T-cell (primary cell): ENCODE measurements at regions not wholly inside any gene's neighbourhood (a gene's known extent, or its start where the extent isn't known, plus 50 kb on each side); places are given as distances from the start of the nearest gene placed in this dataset.

Experiments
- ATAC-seq, 4 experiments: fragments of 200-7000 bp in 3 of 4; fragments of 150-1000 bp in 1 of 4; cut with Tn5 transposase; replicated peaks in 1 of 4; 1 replicate in 3 of 4; 2 replicates in 1 of 4; pipeline ENCODE4 v1.10.0; 2021; ENCODE audit warnings: moderate library complexity in 3 of 4, mild to moderate bottlenecking in 2 of 4, moderate number of reproducible peaks in 1 of 4
- CTCF ChIA-PET, 2 donors: fragments of 300-600 bp; sonication (Branson Sonifier 250); formaldehyde crosslinking; loops; one replicate each; lab custom pipeline; 2022; ENCODE audit warnings: antibody characterized with exemption in 2 of 2; lab: Charles Lee
- POLR2A ChIA-PET, 2 donors: fragments of 300-600 bp; sonication (Branson Sonifier 250); formaldehyde crosslinking; loops; one replicate each; lab custom pipeline; 2022; ENCODE audit warnings: antibody characterized with exemption in 2 of 2; lab: Charles Lee
- DNase-seq, 35 experiments: peaks; one replicate each; pipeline versions ENCODE4 v3.0.0 to v3.0.0-alpha.2; 2013 to 2023
- H3K27ac ChIP-seq: one replicate; pipeline ENCODE4 v1.5.1; 2013; ENCODE audit warnings: low read length
- H3K27me3 ChIP-seq, 2 experiments: replicated peaks in 1 of 2; 1 replicate in 1 of 2; 2 replicates in 1 of 2; pipeline versions ENCODE4 v1.6.1 to v1.7.0; 2013; ENCODE audit warnings: low read length in 1 of 2, mixed read lengths in 1 of 2; ENCODE audit not compliant: control insufficient read depth in 2 of 2, insufficient read depth in 2 of 2; ENCODE audit errors: extremely low read depth in 1 of 2
- H3K36me3 ChIP-seq, 2 donors: 1 replicate in 1 of 2; 2 replicates in 1 of 2; pipeline versions ENCODE4 v1.6.1 to v1.7.0; 2013; ENCODE audit warnings: low read length in 1 of 2; ENCODE audit not compliant: control insufficient read depth in 2 of 2, insufficient read depth in 1 of 2; ENCODE audit errors: extremely low read depth in 1 of 2
- H3K4me1 ChIP-seq, 2 experiments: 1 replicate in 1 of 2; 2 replicates in 1 of 2; pipeline versions ENCODE4 v1.6.1 to v1.7.0; 2013; ENCODE audit warnings: low read length in 2 of 2, mixed read lengths in 1 of 2; ENCODE audit not compliant: insufficient read depth in 2 of 2, control insufficient read depth in 1 of 2; ENCODE audit errors: extremely low read depth in 1 of 2
- H3K4me3 ChIP-seq, 2 donors: 1 replicate in 1 of 2; 2 replicates in 1 of 2; pipeline versions ENCODE4 v1.5.1 to v1.7.0; 2013; ENCODE audit warnings: mild to moderate bottlenecking in 2 of 2, low read length in 1 of 2, moderate library complexity in 1 of 2; ENCODE audit not compliant: control insufficient read depth in 1 of 2; ENCODE audit errors: extremely low read depth in 1 of 2
- H3K9me3 ChIP-seq: 2 replicates; pipeline ENCODE4 v1.7.0; 2013
- H3K27ac Mint-ChIP-seq, 2 donors: one replicate each; pipeline ENCODE4 v1.8.0; 2020 to 2021; ENCODE audit warnings: mild to moderate bottlenecking in 2 of 2, mixed read lengths in 2 of 2
- H3K27me3 Mint-ChIP-seq, 2 donors: one replicate each; pipeline ENCODE4 v1.8.0; 2021 to 2022; ENCODE audit warnings: mixed read lengths in 2 of 2
- H3K36me3 Mint-ChIP-seq: one replicate; pipeline ENCODE4 v1.8.0; 2021; ENCODE audit warnings: mixed read lengths
- H3K4me1 Mint-ChIP-seq, 3 donors: one replicate each; pipeline ENCODE4 v1.8.0; 2020 to 2022; ENCODE audit warnings: mixed read lengths in 3 of 3, mild to moderate bottlenecking in 1 of 3
- H3K4me3 Mint-ChIP-seq, 3 donors: one replicate each; pipeline ENCODE4 v1.8.0; 2020 to 2022; ENCODE audit warnings: mild to moderate bottlenecking in 3 of 3, mixed read lengths in 3 of 3, moderate library complexity in 3 of 3
- H3K9me3 Mint-ChIP-seq, 3 donors: one replicate each; pipeline ENCODE4 v1.8.0; 2020 to 2022; ENCODE audit warnings: mixed read lengths in 3 of 3
- WGBS: methylation state at CpG from one replicate; pipeline ENCODE4 v1.1.5; 2013; ENCODE audit warnings: missing lambda C conversion rate; ENCODE audit not compliant: insufficient coverage; 5-methylcytosine and 5-hydroxymethylcytosine counted together

GRCh38 chr6:106918115-106918514 lies 56.4 kb downstream of the CD24 start:
- no peak overlapping the region for H3K4me3 ChIP-seq
- H3K36me3 ChIP-seq: no peaks in the 10 kb centered on the region
- Mint-ChIP-seq H3K9me3 (peaks cover 0 to 5% (median 0%) of the 10 kb centered on the region in 3 donors), H3K27ac (no peak overlapping the region), H3K36me3 (no peaks in the 10 kb centered on the region), H3K27me3 (peaks cover 12 to 33% of the 10 kb centered on the region in 2 donors), H3K4me1 (no peaks in the 10 kb centered on the region), H3K4me3 (no peak overlapping the region)
- H3K27ac ChIP-seq: no peak overlapping the region
- H3K9me3 ChIP-seq: no peaks in the 10 kb centered on the region
- no peak for DNase-seq
- POLR2A ChIA-PET: no interaction called here
- CTCF ChIA-PET: no interaction called here
- H3K27me3 ChIP-seq: peaks cover 0 to 12% of the 10 kb centered on the region in 2 experiments
- no peaks in the 10 kb centered on the region for H3K4me1 ChIP-seq
- WGBS: no CpG with 5 or more reads among the region's 3 CpGs
- ATAC-seq: no peak

GRCh38 chr6:106916891-106917290 lies 57.6 kb downstream of the CD24 start:
- H3K27me3 Mint-ChIP-seq: peaks cover 12 to 28% of the 10 kb centered on the region in 2 donors
- peaks cover 0 to 5% (median 0%) of the 10 kb centered on the region in 3 donors for H3K9me3 Mint-ChIP-seq
- no peak overlapping the region for H3K4me3 Mint-ChIP-seq
- ChIA-PET POLR2A (no interaction called here), CTCF (no interaction called here)
- no peak overlapping the region for H3K27ac ChIP-seq
- no peaks in the 10 kb centered on the region for H3K4me1 ChIP-seq
- H3K36me3 Mint-ChIP-seq: no peaks in the 10 kb centered on the region
- no peak for DNase-seq
- no peak overlapping the region for H3K4me3 ChIP-seq
- no peak overlapping the region for H3K27ac Mint-ChIP-seq
- H3K27me3 ChIP-seq: peaks cover 0 to 4% of the 10 kb centered on the region in 2 experiments
- no CpG with 5 or more reads among the region's 2 CpGs for WGBS
- H3K9me3 ChIP-seq: no peaks in the 10 kb centered on the region
- H3K36me3 ChIP-seq: no peaks in the 10 kb centered on the region
- ATAC-seq: no peak
- no peaks in the 10 kb centered on the region for H3K4me1 Mint-ChIP-seq

GRCh38 chr6:106913676-106914280 lies 60.8 kb downstream of the CD24 start:
- WGBS: 43% methylated on average over 1 of the region's 5 CpGs
- Histone ChIP-seq H3K27me3 (no peaks in the 10 kb centered on the region), H3K9me3 (no peaks in the 10 kb centered on the region), H3K27ac (no peak overlapping the region), H3K36me3 (no peaks in the 10 kb centered on the region), H3K4me1 (no peaks in the 10 kb centered on the region), H3K4me3 (no peak overlapping the region)
- POLR2A ChIA-PET: no interaction called here
- DNase-seq (no peak), ATAC-seq (no peak)
- CTCF ChIA-PET: no interaction called here
- no peak overlapping the region for H3K27ac Mint-ChIP-seq
- no peaks in the 10 kb centered on the region for H3K4me1 Mint-ChIP-seq
- peaks cover 5 to 12% of the 10 kb centered on the region in 2 donors for H3K27me3 Mint-ChIP-seq
- peaks cover 0 to 5% (median 0%) of the 10 kb centered on the region in 3 donors for H3K9me3 Mint-ChIP-seq
- no peaks in the 10 kb centered on the region for H3K36me3 Mint-ChIP-seq
- H3K4me3 Mint-ChIP-seq: no peak overlapping the region

GRCh38 chr6:106913111-106913510 lies 61.4 kb downstream of the CD24 start:
- DNase-seq (no peak), ATAC-seq (no peak)
- no peak overlapping the region for H3K27ac Mint-ChIP-seq
- H3K9me3 Mint-ChIP-seq: peaks cover 0 to 5% (median 0%) of the 10 kb centered on the region in 3 donors
- no peaks in the 10 kb centered on the region for H3K27me3 ChIP-seq
- ChIA-PET CTCF (no interaction called here), POLR2A (no interaction called here)
- H3K27ac ChIP-seq: no peak overlapping the region
- no peaks in the 10 kb centered on the region for H3K9me3 ChIP-seq
- H3K36me3 Mint-ChIP-seq: no peaks in the 10 kb centered on the region
- no peaks in the 10 kb centered on the region for H3K4me1 Mint-ChIP-seq
- H3K4me1 ChIP-seq: no peaks in the 10 kb centered on the region
- H3K36me3 ChIP-seq: no peaks in the 10 kb centered on the region
- H3K4me3 ChIP-seq: no peak overlapping the region
- no peak overlapping the region for H3K4me3 Mint-ChIP-seq
- peaks cover 5 to 8% of the 10 kb centered on the region in 2 donors for H3K27me3 Mint-ChIP-seq

- DNase-seq: no peak
- peaks cover 1 to 8% of the 10 kb centered on the region in 2 donors for H3K27me3 Mint-ChIP-seq
Measured at GRCh38 chr6:106912091-106912490, 62.4 kb downstream of the CD24 start.

GRCh38 chr6:106910999-106911949 lies 63.3 kb downstream of the CD24 start:
- Histone ChIP-seq H3K4me1 (no peaks in the 10 kb centered on the region), H3K27me3 (no peaks in the 10 kb centered on the region), H3K4me3 (no peak overlapping the region), H3K27ac (no peak overlapping the region), H3K9me3 (no peaks in the 10 kb centered on the region), H3K36me3 (no peaks in the 10 kb centered on the region)
- no peaks in the 10 kb centered on the region for H3K36me3 Mint-ChIP-seq
- no peak overlapping the region for H3K4me3 Mint-ChIP-seq
- ATAC-seq (no peak), DNase-seq (no peak)
- 89% methylated on average over 5 of the region's 7 CpGs for WGBS
- no peaks in the 10 kb centered on the region for H3K4me1 Mint-ChIP-seq
- H3K27ac Mint-ChIP-seq: no peak overlapping the region
- H3K9me3 Mint-ChIP-seq: peaks cover 0 to 5% (median 0%) of the 10 kb centered on the region in 3 donors
- ChIA-PET POLR2A (interaction anchor here in 1 of 2 donors (0.5 to 0.7 kb wide), 2 partner anchors 17 to 471 kb away, joined by 3 to 5 read pairs; no protein-coding TSS in a partner anchor), CTCF (no interaction called here)
- H3K27me3 Mint-ChIP-seq: peaks cover 4 to 6% of the 10 kb centered on the region in 2 donors

More at GRCh38 chr6:106912091-106912490, 62.4 kb downstream of the CD24 start:
- Mint-ChIP-seq H3K27ac (no peak overlapping the region), H3K4me1 (no peaks in the 10 kb centered on the region), H3K9me3 (peaks cover 0 to 5% (median 0%) of the 10 kb centered on the region in 3 donors), H3K4me3 (no peak overlapping the region), H3K36me3 (no peaks in the 10 kb centered on the region)
- ATAC-seq: no peak
- Histone ChIP-seq H3K4me3 (no peak overlapping the region), H3K9me3 (no peaks in the 10 kb centered on the region), H3K27ac (no peak overlapping the region), H3K36me3 (no peaks in the 10 kb centered on the region), H3K27me3 (no peaks in the 10 kb centered on the region), H3K4me1 (no peaks in the 10 kb centered on the region)
- ChIA-PET CTCF (no interaction called here), POLR2A (interaction anchor here in 1 of 2 donors (0.7 kb wide), 1 partner anchor 17 kb away, joined by 3 read pairs; no protein-coding TSS in a partner anchor)
